Thyroid gland (tissue), 4 donors: ENCODE measurements at regions not wholly inside any gene's neighbourhood (a gene's known extent, or its start where the extent isn't known, plus 50 kb on each side); places are given as distances from the start of the nearest gene placed in this dataset.

Source experiments
- DNase-seq, 2 donors: peaks; one replicate each; pipeline ENCODE4 v3.0.0-alpha.2; 2019
- H3K27ac ChIP-seq, 3 donors: fragments of 200-600 bp; sonication (generic); 1 replicate in 2 of 3; 2 replicates in 1 of 3; pipeline ENCODE4 v1.5.1; 2016 to 2019; ENCODE audit warnings: mild to moderate bottlenecking in 1 of 3, moderate library complexity in 1 of 3
- H3K27me3 ChIP-seq: fragments of 200-600 bp; sonication (generic); one replicate; pipeline ENCODE4 v1.5.1; 2019
- H3K36me3 ChIP-seq, 2 donors: fragments of 200-600 bp; sonication (generic); one replicate each; pipeline ENCODE4 v1.5.1; 2016 to 2019
- H3K4me1 ChIP-seq, 2 donors: fragments of 200-600 bp; sonication (generic); one replicate each; pipeline ENCODE4 v1.5.1; 2017 to 2019
- H3K4me3 ChIP-seq, 3 donors: fragments of 200-600 bp; sonication (generic); replicated peaks in 1 of 3; 1 replicate in 2 of 3; 2 replicates in 1 of 3; pipeline ENCODE4 v1.5.1; 2016; ENCODE audit warnings: mild to moderate bottlenecking in 1 of 3
- H3K9me3 ChIP-seq: fragments of 200-600 bp; sonication (generic); one replicate; pipeline ENCODE4 v1.5.1; 2017
- POLR2A ChIP-seq, 2 donors: fragments of 450-650 bp; IDR thresholded peaks; one replicate each; pipeline ENCODE4 v1.6.1; 2017; ENCODE audit warnings: antibody characterized with exemption in 2 of 2, mild to moderate bottlenecking in 2 of 2, moderate library complexity in 1 of 2
- WGBS, 2 donors: methylation state at CpG; one replicate each; pipeline ENCODE4 v1.1.5; 2017; 5-methylcytosine and 5-hydroxymethylcytosine counted together
- intact Hi-C: fragments of 100-400 bp; cut with DNase I; formaldehyde crosslinking; loops from one replicate; pipeline ENCODE4 v1.15.1; 2023
- TF ChIP-seq, protein P1 (sequence below), 6 experiments: fragments of 200-600 bp in 3 of 6; fragments of 450-650 bp in 3 of 6; sonication (generic) in 3 of 6; IDR thresholded peaks; one replicate each; pipeline ENCODE4 v1.5.1; 2016 to 2019; ENCODE audit warnings: antibody characterized with exemption in 6 of 6, mild to moderate bottlenecking in 2 of 6, inconsistent platforms in 1 of 6, moderate library complexity in 1 of 6

- Histone ChIP-seq H3K9me3 (no peaks in the 10 kb centered on the region), H3K27me3 (no peaks in the 10 kb centered on the region), H3K4me3 (no peak overlapping the region), H3K4me1 (no peaks in the 10 kb centered on the region), H3K36me3 (no peaks in the 10 kb centered on the region), H3K27ac (no peak overlapping the region)
- intact Hi-C loops: no loop called here
- 50 to 88% methylated on average over 1 of the region's 1 CpG for WGBS, 2 donors
- no peak for DNase-seq
- no peak for TF ChIP-seq POLR2A (IDR thresholded peaks at IDR 0.05)
- TF ChIP-seq, protein P1, sequence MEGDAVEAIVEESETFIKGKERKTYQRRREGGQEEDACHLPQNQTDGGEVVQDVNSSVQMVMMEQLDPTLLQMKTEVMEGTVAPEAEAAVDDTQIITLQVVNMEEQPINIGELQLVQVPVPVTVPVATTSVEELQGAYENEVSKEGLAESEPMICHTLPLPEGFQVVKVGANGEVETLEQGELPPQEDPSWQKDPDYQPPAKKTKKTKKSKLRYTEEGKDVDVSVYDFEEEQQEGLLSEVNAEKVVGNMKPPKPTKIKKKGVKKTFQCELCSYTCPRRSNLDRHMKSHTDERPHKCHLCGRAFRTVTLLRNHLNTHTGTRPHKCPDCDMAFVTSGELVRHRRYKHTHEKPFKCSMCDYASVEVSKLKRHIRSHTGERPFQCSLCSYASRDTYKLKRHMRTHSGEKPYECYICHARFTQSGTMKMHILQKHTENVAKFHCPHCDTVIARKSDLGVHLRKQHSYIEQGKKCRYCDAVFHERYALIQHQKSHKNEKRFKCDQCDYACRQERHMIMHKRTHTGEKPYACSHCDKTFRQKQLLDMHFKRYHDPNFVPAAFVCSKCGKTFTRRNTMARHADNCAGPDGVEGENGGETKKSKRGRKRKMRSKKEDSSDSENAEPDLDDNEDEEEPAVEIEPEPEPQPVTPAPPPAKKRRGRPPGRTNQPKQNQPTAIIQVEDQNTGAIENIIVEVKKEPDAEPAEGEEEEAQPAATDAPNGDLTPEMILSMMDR (IDR thresholded peaks at IDR 0.05): no peak
Observed at GRCh38 chr3:132117642-132118041, 82.8 kb upstream of the CPNE4 start.

DNA sequence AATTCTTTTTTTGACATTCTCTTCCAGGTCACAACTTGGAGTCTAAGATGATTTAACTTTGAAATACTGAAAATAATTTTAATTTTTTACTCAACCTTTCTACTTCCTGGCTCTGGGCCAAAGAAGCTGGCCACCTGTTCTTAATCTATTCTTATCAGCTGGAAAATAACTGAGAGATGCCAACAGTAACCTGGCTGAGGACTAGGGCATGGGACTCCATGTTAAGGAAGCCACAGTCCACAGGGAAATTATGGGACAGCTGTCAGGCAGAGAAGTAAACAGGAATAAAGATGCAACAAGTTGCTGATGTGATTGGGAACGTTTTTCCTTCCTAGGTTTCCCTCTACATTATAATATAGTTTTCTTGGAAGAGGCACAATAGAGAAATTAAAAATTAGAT lies 84.7 kb upstream of the CPNE4 start:
- Histone ChIP-seq H3K27ac (no peak overlapping the region), H3K9me3 (no peaks in the 10 kb centered on the region), H3K4me1 (no peaks in the 10 kb centered on the region), H3K36me3 (no peaks in the 10 kb centered on the region), H3K4me3 (no peak overlapping the region), H3K27me3 (no peaks in the 10 kb centered on the region)
- no peak for DNase-seq
- 44 to 62% methylated on average over 1 of the region's 1 CpG for WGBS, 2 donors
- no peak for TF ChIP-seq POLR2A (IDR thresholded peaks at IDR 0.05)
- TF ChIP-seq, protein P1 (IDR thresholded peaks at IDR 0.05): no peak
- intact Hi-C loops: no loop called here

- Histone ChIP-seq H3K27ac (no peak overlapping the region), H3K4me1 (no peaks in the 10 kb centered on the region), H3K36me3 (no peaks in the 10 kb centered on the region), H3K4me3 (no peak overlapping the region), H3K27me3 (no peaks in the 10 kb centered on the region), H3K9me3 (no peaks in the 10 kb centered on the region)
- TF ChIP-seq, protein P1 (IDR thresholded peaks at IDR 0.05): no peak
- TF ChIP-seq POLR2A (IDR thresholded peaks at IDR 0.05): no peak
- intact Hi-C loops: no loop called here
- DNase-seq: no peak
- WGBS, 2 donors: 80 to 83% methylated on average over 3 of the region's 3 CpGs
Observed at GRCh38 chr3:132124096-132124495, 89.3 kb upstream of the CPNE4 start.

- no peaks in the 10 kb centered on the region for H3K27me3 ChIP-seq
- TF ChIP-seq, protein P1 (IDR thresholded peaks at IDR 0.05): no peak
- TF ChIP-seq POLR2A (IDR thresholded peaks at IDR 0.05): no peak
- no peaks in the 10 kb centered on the region for H3K36me3 ChIP-seq
- no peaks in the 10 kb centered on the region for H3K4me1 ChIP-seq
- 82 to 86% methylated on average over 4 of the region's 4 CpGs for WGBS, 2 donors
- no peak for DNase-seq
- H3K9me3 ChIP-seq: no peaks in the 10 kb centered on the region
- intact Hi-C loops: no loop called here
- H3K27ac ChIP-seq: no peak overlapping the region
- no peak overlapping the region for H3K4me3 ChIP-seq
Observed at GRCh38 chr3:132124651-132125284, 90.0 kb upstream of the CPNE4 start.

DNA sequence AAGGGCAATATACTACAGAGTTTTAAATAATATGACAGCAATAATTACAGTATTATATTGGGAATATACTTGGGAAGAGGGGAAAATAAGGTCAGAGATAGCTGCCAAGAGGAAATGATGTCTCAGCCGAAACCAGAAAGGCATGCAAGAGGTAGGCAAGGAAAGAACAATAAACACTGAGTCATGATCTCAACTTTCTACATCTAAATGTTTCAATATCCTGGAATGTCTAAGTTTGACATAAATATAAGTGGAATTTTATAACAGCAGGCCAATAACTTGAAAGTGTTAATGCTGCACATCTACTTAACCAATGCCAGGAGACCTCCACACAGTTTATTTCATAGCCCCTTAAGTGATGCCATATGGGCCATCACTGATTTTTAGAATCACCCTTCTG lies 99.8 kb upstream of the CPNE4 start:
- Histone ChIP-seq H3K36me3 (no peaks in the 10 kb centered on the region), H3K4me1 (no peaks in the 10 kb centered on the region), H3K9me3 (no peaks in the 10 kb centered on the region), H3K27me3 (no peaks in the 10 kb centered on the region), H3K27ac (no peak overlapping the region), H3K4me3 (no peak overlapping the region)
- no peak for DNase-seq
- TF ChIP-seq, protein P1 (IDR thresholded peaks at IDR 0.05): no peak
- TF ChIP-seq POLR2A (IDR thresholded peaks at IDR 0.05): no peak
- intact Hi-C loops: no loop called here
- 50 to 73% methylated on average over 1 of the region's 1 CpG for WGBS, 2 donors
